Trophoblast cell (in vitro differentiated cells and primary cell): ENCODE measurements at regions not wholly inside any gene's neighbourhood (a gene's known extent, or its start where the extent isn't known, plus 50 kb on each side); places are given as distances from the start of the nearest gene placed in this dataset.

Experiments
- DNase-seq, 2 donors: peaks; one replicate each; pipeline ENCODE4 v3.0.0-alpha.2; 2016
- H2AFZ ChIP-seq: 2 replicates; pipeline ENCODE4 v1.6.1; 2013; ENCODE audit warnings: low read length, moderate library complexity, mild to moderate bottlenecking; ENCODE audit not compliant: insufficient read depth, poor library complexity
- H2AK5ac ChIP-seq: 2 replicates; pipeline ENCODE4 v1.6.1; 2013; ENCODE audit warnings: mild to moderate bottlenecking, low read length
- H2BK120ac ChIP-seq: 2 replicates; pipeline ENCODE4 v1.6.1; 2013; ENCODE audit warnings: low read length, mild to moderate bottlenecking, moderate library complexity; ENCODE audit not compliant: insufficient read depth, poor library complexity
- H2BK12ac ChIP-seq: 2 replicates; pipeline ENCODE4 v1.6.1; 2013; ENCODE audit warnings: mild to moderate bottlenecking, low read length, moderate library complexity
- H2BK5ac ChIP-seq: 2 replicates; pipeline ENCODE4 v1.6.1; 2013; ENCODE audit warnings: low read length, low read depth, moderate library complexity, mild to moderate bottlenecking; ENCODE audit not compliant: poor library complexity
- H3K14ac ChIP-seq: 2 replicates; pipeline ENCODE4 v1.6.1; 2013; ENCODE audit warnings: mild to moderate bottlenecking, low read length
- H3K18ac ChIP-seq: 2 replicates; pipeline ENCODE4 v1.6.1; 2013; ENCODE audit warnings: mild to moderate bottlenecking, low read length
- H3K23ac ChIP-seq: 2 replicates; pipeline ENCODE4 v1.6.1; 2013; ENCODE audit warnings: low read length
- H3K27ac ChIP-seq: 2 replicates; pipeline ENCODE4 v1.5.1; 2013; ENCODE audit warnings: low read depth, mild to moderate bottlenecking, inconsistent platforms, low read length, moderate library complexity
- H3K27me3 ChIP-seq: 2 replicates; pipeline ENCODE4 v1.6.1; 2013; ENCODE audit warnings: inconsistent platforms, mild to moderate bottlenecking, low read length, moderate library complexity; ENCODE audit not compliant: insufficient read depth
- H3K36me3 ChIP-seq, 2 experiments: 1 replicate in 1 of 2; 2 replicates in 1 of 2; pipeline ENCODE4 v1.6.1; 2013; ENCODE audit warnings: low read length in 2 of 2, mild to moderate bottlenecking in 2 of 2, moderate library complexity in 1 of 2; ENCODE audit not compliant: insufficient read depth in 2 of 2, control insufficient read depth in 1 of 2
- H3K4ac ChIP-seq: 2 replicates; pipeline ENCODE4 v1.6.1; 2013; ENCODE audit warnings: low read depth, mild to moderate bottlenecking, low read length, moderate library complexity
- H3K4me1 ChIP-seq, 2 experiments: 1 replicate in 1 of 2; 2 replicates in 1 of 2; pipeline ENCODE4 v1.6.1; 2013; ENCODE audit warnings: low read length in 2 of 2, mild to moderate bottlenecking in 2 of 2, moderate library complexity in 1 of 2; ENCODE audit not compliant: insufficient read depth in 2 of 2, control insufficient read depth in 1 of 2
- H3K4me2 ChIP-seq: 2 replicates; pipeline ENCODE4 v1.6.1; 2013; ENCODE audit warnings: inconsistent platforms, mild to moderate bottlenecking, low read length, moderate library complexity
- H3K4me3 ChIP-seq: 2 replicates; pipeline ENCODE4 v1.5.1; 2013; ENCODE audit warnings: mild to moderate bottlenecking, low read depth, low read length, inconsistent platforms
- H3K79me1 ChIP-seq: one replicate; pipeline ENCODE4 v1.6.1; 2013; ENCODE audit warnings: low read length
- H3K79me2 ChIP-seq: 2 replicates; pipeline ENCODE4 v1.6.1; 2013; ENCODE audit warnings: low read length, mild to moderate bottlenecking; ENCODE audit not compliant: control insufficient read depth, insufficient read depth, poor library complexity
- H3K9ac ChIP-seq: 2 replicates; pipeline ENCODE4 v1.6.1; 2013; ENCODE audit warnings: mild to moderate bottlenecking, low read length
- H3K9me3 ChIP-seq: 2 replicates; pipeline ENCODE4 v1.6.1; 2013; ENCODE audit warnings: low read depth, mild to moderate bottlenecking, control low read depth, inconsistent platforms, low read length; ENCODE audit not compliant: insufficient read depth
- H4K12ac ChIP-seq: 2 replicates; pipeline ENCODE4 v1.6.1; 2013; ENCODE audit warnings: low read depth, mild to moderate bottlenecking, low read length, moderate library complexity
- H4K8ac ChIP-seq: 2 replicates; pipeline ENCODE4 v1.6.1; 2013; ENCODE audit warnings: low read depth, mild to moderate bottlenecking, low read length, moderate library complexity
- H4K91ac ChIP-seq: one replicate; pipeline ENCODE4 v1.6.1; 2013; ENCODE audit warnings: low read depth, mild to moderate bottlenecking, low read length, moderate library complexity
- WGBS: extraction: QIAGEN DNeasy Blood & Tissue Kit; methylation state at CpG from one replicate; pipeline ENCODE4 v1.1.7; 2013; ENCODE audit warnings: missing lambda C conversion rate; ENCODE audit not compliant: insufficient read length, insufficient coverage; ENCODE audit errors: extremely low coverage; 5-methylcytosine and 5-hydroxymethylcytosine counted together

DNA sequence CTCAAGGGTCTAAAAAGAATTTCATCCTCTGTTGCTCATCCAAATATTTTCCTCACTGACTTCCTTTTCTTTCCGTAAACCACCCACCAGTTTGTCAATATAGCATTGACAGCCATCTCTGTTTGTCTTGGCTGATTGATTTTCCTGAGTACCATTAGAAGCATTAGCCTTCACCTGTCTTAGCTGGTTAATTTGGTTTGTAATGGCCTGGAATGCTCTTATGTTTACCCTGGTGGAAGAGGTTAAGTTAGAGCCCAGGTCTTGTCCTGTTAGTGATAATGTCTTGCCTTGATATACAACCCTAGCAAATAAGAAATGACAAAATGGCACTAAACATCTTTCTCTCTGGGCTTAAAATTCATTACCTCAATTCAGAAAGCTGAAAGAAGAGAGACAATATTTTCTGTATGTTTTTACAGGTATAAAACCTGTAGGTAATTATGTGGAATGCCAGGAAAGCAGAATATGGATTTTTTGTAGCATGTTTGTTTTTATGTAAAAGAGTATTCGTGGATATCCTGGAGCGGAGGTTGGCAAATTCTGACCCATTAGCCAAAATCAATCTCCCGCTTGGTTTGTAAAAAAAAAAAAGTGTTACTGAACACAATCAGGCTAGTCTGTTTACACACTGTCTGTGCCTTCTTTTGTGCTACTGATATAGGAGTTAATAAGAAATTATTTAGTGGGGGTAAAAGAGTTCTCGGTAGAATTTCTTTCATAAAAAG lies 224.4 kb upstream of the DAAM1 start:
- Histone ChIP-seq H3K79me2 (no peaks in the 10 kb centered on the region), H3K23ac (no peak overlapping the region), H3K4me3 (no peak overlapping the region), H3K27me3 (no peaks in the 10 kb centered on the region), H3K36me3 (no peaks in the 10 kb centered on the region), H3K4me1 (no peaks in the 10 kb centered on the region), H2AFZ (no peak overlapping the region), H3K18ac (no peak overlapping the region), H3K79me1 (peaks cover 3% of the 10 kb centered on the region), H3K9me3 (no peaks in the 10 kb centered on the region), H2AK5ac (no peak overlapping the region), H4K8ac (no peak overlapping the region), H2BK12ac (no peak overlapping the region), H2BK5ac (no peak overlapping the region), H3K4me2 (no peak overlapping the region), H3K14ac (no peak overlapping the region), H3K9ac (no peak overlapping the region), H3K27ac (no peak overlapping the region), H2BK120ac (no peak overlapping the region), H4K91ac (no peak overlapping the region), H4K12ac (no peak overlapping the region), H3K4ac (no peak overlapping the region)
- no peak for DNase-seq
- WGBS: no CpG with 5 or more reads among the region's 5 CpGs

DNA sequence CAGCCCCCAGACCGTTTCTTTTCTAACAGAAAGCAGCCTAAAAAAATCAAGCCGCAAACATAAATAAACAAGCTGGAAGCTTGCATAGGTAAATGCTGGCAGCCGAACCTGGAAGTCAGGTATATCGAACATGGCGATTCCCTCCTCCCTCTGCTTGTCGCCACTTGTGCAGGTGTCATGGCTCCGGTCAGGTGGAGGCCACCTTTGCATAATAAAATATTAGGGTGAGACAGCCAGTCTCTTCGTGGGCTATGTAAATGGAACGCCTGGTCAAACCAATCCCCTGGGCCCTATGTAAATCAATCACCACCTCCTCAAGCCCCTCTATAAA lies 223.9 kb upstream of the DAAM1 start:
- Histone ChIP-seq H3K18ac (no peak overlapping the region), H3K36me3 (no peaks in the 10 kb centered on the region), H3K4ac (no peak overlapping the region), H2BK120ac (no peak overlapping the region), H2AK5ac (no peak overlapping the region), H3K9ac (no peak overlapping the region), H3K23ac (no peak overlapping the region), H4K12ac (no peak overlapping the region), H4K8ac (no peak overlapping the region), H3K4me3 (no peak overlapping the region), H4K91ac (peak overlapping the region; percentile 48), H3K79me1 (peaks cover 3% of the 10 kb centered on the region), H2BK12ac (no peak overlapping the region), H3K27me3 (no peaks in the 10 kb centered on the region), H2BK5ac (no peak overlapping the region), H3K4me2 (no peak overlapping the region), H3K14ac (no peak overlapping the region), H3K9me3 (no peaks in the 10 kb centered on the region), H2AFZ (no peak overlapping the region), H3K4me1 (no peaks in the 10 kb centered on the region), H3K27ac (no peak overlapping the region), H3K79me2 (no peaks in the 10 kb centered on the region)
- WGBS: no CpG with 5 or more reads among the region's 9 CpGs
- DNase-seq: no peak

DNA sequence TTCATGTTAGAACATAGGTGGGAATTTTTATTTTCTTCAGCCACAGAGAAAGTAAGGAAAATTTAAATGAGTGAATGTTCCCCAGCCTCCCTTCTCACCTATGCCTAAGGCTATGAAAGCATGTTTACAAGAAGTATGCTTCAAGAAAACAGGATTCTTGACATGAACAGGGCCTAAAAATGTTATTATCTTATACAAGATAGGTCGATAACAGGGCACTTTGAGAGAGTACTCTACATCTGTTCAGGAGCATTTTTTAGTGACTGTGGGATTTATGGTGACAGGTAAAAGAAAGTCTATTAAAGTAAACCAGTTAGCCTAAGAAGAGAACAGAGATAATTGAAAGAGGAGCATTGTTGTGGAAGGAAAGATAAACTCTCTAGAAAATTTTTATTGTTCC lies 222.9 kb upstream of the DAAM1 start:
- Histone ChIP-seq H2AFZ (no peak overlapping the region), H3K9ac (no peak overlapping the region), H3K4me1 (peaks cover 0 to 8% of the 10 kb centered on the region in 2 experiments), H2BK12ac (no peak overlapping the region), H4K8ac (no peak overlapping the region), H3K14ac (no peak overlapping the region), H3K27ac (peak overlapping the region; percentile 12), H4K12ac (no peak overlapping the region), H3K79me1 (peaks cover 8% of the 10 kb centered on the region), H2BK5ac (no peak overlapping the region), H2BK120ac (no peak overlapping the region), H4K91ac (no peak overlapping the region), H3K4ac (no peak overlapping the region), H3K9me3 (no peaks in the 10 kb centered on the region), H3K23ac (no peak overlapping the region), H3K4me2 (no peak overlapping the region), H2AK5ac (no peak overlapping the region), H3K18ac (no peak overlapping the region), H3K79me2 (no peaks in the 10 kb centered on the region), H3K4me3 (no peak overlapping the region), H3K27me3 (no peaks in the 10 kb centered on the region), H3K36me3 (no peaks in the 10 kb centered on the region)
- no CpG with 5 or more reads among the region's 1 CpG for WGBS
- DNase-seq: peak in 1 of 2 donors; percentile 71

DNA sequence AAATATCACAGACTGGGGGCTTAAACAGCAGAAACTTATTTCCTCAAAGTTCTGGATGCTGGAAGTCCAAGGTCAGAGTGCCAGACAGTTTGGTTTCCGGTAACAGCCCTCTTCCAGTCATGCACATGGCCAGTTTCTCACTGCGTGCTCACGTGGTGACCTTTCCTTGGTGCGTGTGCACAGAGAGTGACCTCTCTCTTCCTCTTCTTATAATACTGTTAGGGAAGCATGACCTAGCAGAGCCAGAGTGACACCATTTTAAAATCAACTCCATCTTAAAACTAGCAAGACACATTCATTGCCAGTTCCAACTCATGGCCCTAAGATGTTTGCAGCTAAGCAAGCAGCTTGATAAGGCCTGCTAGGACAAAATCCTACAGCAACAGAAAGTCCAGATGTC lies 221.5 kb upstream of the DAAM1 start:
- no peak for DNase-seq
- WGBS: no CpG with 5 or more reads among the region's 4 CpGs

More for the DNA sequence above, 221.5 kb upstream of the DAAM1 start:
- H3K9me3 ChIP-seq: no peaks in the 10 kb centered on the region
- no peak overlapping the region for H2AK5ac ChIP-seq
- H3K4me1 ChIP-seq: peaks cover 0 to 10% of the 10 kb centered on the region in 2 experiments
- H3K79me1 ChIP-seq: peaks cover 10% of the 10 kb centered on the region
- H4K8ac ChIP-seq: no peak overlapping the region
- peak overlapping the region; percentile 53 for H2BK12ac ChIP-seq
- no peak overlapping the region for H3K4ac ChIP-seq
- peak overlapping the region; percentile 48 for H4K91ac ChIP-seq
- H3K27me3 ChIP-seq: no peaks in the 10 kb centered on the region
- no peak overlapping the region for H3K23ac ChIP-seq
- no peak overlapping the region for H3K9ac ChIP-seq
- H3K27ac ChIP-seq: no peak overlapping the region
- H3K79me2 ChIP-seq: no peaks in the 10 kb centered on the region
- H2AFZ ChIP-seq: no peak overlapping the region
- no peaks in the 10 kb centered on the region for H3K36me3 ChIP-seq
- H3K18ac ChIP-seq: no peak overlapping the region
- no peak overlapping the region for H2BK5ac ChIP-seq
- H3K14ac ChIP-seq: no peak overlapping the region
- no peak overlapping the region for H4K12ac ChIP-seq
- no peak overlapping the region for H2BK120ac ChIP-seq
- no peak overlapping the region for H3K4me2 ChIP-seq
- H3K4me3 ChIP-seq: no peak overlapping the region
